Peyer's patch (tissue), 4 donors: ENCODE measurements at regions not wholly inside any gene's neighbourhood (a gene's known extent, or its start where the extent isn't known, plus 50 kb on each side); places are given as distances from the start of the nearest gene placed in this dataset.

Source experiments
- POLR2A ChIP-seq, 2 donors: fragments of 450-650 bp; IDR thresholded peaks; one replicate each; pipeline ENCODE4 v1.5.1; 2017; ENCODE audit warnings: antibody characterized with exemption in 2 of 2, mild to moderate bottlenecking in 2 of 2, moderate library complexity in 2 of 2
- TF ChIP-seq, protein P1 (sequence below), 6 experiments: fragments of 450-650 bp in 4 of 6; fragments of 200-600 bp in 2 of 6; sonication (generic) in 1 of 6; IDR thresholded peaks; one replicate each; pipeline ENCODE4 v1.5.1; 2017 to 2019; ENCODE audit warnings: antibody characterized with exemption in 6 of 6, mild to moderate bottlenecking in 3 of 6, moderate library complexity in 1 of 6

DNA sequence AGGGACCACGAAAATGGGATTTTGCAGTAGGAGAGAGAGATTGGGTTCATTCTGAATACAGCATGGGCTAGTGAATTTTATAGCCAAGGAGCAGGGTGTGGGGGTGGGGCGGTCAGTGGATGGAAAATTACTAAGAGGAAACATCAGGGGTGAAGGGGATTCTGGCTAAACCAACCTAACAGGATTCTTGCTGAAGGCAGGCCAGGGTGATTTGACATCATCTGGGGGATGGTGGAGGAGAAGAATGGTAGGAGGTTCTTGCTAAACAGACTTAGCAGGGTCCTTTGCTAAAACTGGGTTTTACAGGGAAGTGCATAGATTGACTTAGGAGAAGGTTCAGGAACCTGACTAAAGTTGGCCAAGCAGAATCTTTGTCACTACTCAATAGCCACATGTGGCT, 91.9 kb downstream of the DNAAF6 start:
- TF ChIP-seq, protein P1, sequence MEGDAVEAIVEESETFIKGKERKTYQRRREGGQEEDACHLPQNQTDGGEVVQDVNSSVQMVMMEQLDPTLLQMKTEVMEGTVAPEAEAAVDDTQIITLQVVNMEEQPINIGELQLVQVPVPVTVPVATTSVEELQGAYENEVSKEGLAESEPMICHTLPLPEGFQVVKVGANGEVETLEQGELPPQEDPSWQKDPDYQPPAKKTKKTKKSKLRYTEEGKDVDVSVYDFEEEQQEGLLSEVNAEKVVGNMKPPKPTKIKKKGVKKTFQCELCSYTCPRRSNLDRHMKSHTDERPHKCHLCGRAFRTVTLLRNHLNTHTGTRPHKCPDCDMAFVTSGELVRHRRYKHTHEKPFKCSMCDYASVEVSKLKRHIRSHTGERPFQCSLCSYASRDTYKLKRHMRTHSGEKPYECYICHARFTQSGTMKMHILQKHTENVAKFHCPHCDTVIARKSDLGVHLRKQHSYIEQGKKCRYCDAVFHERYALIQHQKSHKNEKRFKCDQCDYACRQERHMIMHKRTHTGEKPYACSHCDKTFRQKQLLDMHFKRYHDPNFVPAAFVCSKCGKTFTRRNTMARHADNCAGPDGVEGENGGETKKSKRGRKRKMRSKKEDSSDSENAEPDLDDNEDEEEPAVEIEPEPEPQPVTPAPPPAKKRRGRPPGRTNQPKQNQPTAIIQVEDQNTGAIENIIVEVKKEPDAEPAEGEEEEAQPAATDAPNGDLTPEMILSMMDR (IDR thresholded peaks at IDR 0.05) = no peak
- TF ChIP-seq POLR2A (IDR thresholded peaks at IDR 0.05) = no peak
